Colonic mucosa (tissue), 4 donors: ENCODE measurements at regions not wholly inside any gene's neighbourhood (a gene's known extent, or its start where the extent isn't known, plus 50 kb on each side); places are given as distances from the start of the nearest gene placed in this dataset.

Experiments used
- DNase-seq: peaks from one replicate; pipeline ENCODE4 v3.0.0-alpha.2; 2020
- H3K27ac ChIP-seq: fragments of 200-600 bp; one replicate; pipeline ENCODE4 v1.8.0; 2021
- H3K27me3 ChIP-seq: fragments of 200-600 bp; one replicate; pipeline ENCODE4 v1.8.0; 2021
- H3K36me3 ChIP-seq: fragments of 200-600 bp; one replicate; pipeline ENCODE4 v1.8.0; 2021
- H3K4me1 ChIP-seq: fragments of 200-600 bp; one replicate; pipeline ENCODE4 v1.8.0; 2021; ENCODE audit warnings: mild to moderate bottlenecking
- H3K4me3 ChIP-seq: fragments of 200-600 bp; one replicate; pipeline ENCODE4 v1.8.0; 2021
- H3K9ac ChIP-seq, 2 donors: one replicate each; pipeline ENCODE4 v1.7.0; 2013; ENCODE audit warnings: control low read depth in 2 of 2, low read depth in 2 of 2, low read length in 2 of 2
- H3K9me3 ChIP-seq: fragments of 200-600 bp; one replicate; pipeline ENCODE4 v1.8.0; 2021
- CTCF ChIP-seq: fragments of 200-600 bp; IDR thresholded peaks from one replicate; pipeline ENCODE4 v1.8.0; 2022; ENCODE audit warnings: antibody characterized with exemption, mild to moderate bottlenecking
- intact Hi-C: fragments of 100-400 bp; cut with DNase I; formaldehyde crosslinking; loops from one replicate; pipeline ENCODE4 v1.14.1; 2022
- donor health status: healthy.
- donor health status: DM: no; HTN: no; CAD: no.
- donor health status: DM: no; HTN: no; CAD: no.

- no peaks in the 10 kb centered on the region for H3K4me1 ChIP-seq
- intact Hi-C loops, result no loop called here
- TF ChIP-seq CTCF, result no peak
- H3K9ac ChIP-seq, result no peak overlapping the region
- no peaks in the 10 kb centered on the region for H3K9me3 ChIP-seq
- H3K27ac ChIP-seq, result no peak overlapping the region
- H3K36me3 ChIP-seq, result no peaks in the 10 kb centered on the region
- H3K27me3 ChIP-seq, result no peaks in the 10 kb centered on the region
- H3K4me3 ChIP-seq, result no peak overlapping the region
- no peak for DNase-seq
These were observed 587.5 kb upstream of the IGFBP3 start for GRCh38 chr7:46508583-46508982.

- H3K27me3 ChIP-seq, result no peaks in the 10 kb centered on the region
- no peak overlapping the region for H3K4me3 ChIP-seq
- no peaks in the 10 kb centered on the region for H3K9me3 ChIP-seq
These were observed 586.5 kb upstream of the IGFBP3 start for GRCh38 chr7:46507560-46507959.

GRCh38 chr7:46494441-46494840, 573.4 kb upstream of the IGFBP3 start:
- Histone ChIP-seq H3K27me3 (no peaks in the 10 kb centered on the region), H3K36me3 (no peaks in the 10 kb centered on the region), H3K27ac (no peak overlapping the region), H3K9me3 (peaks cover 4% of the 10 kb centered on the region), H3K9ac (no peak overlapping the region), H3K4me1 (no peaks in the 10 kb centered on the region), H3K4me3 (no peak overlapping the region)
- no peak for TF ChIP-seq CTCF
- DNase-seq, result no peak
- intact Hi-C loops, result no loop called here

More at GRCh38 chr7:46507560-46507959, 586.5 kb upstream of the IGFBP3 start:
- Histone ChIP-seq H3K4me1 (no peaks in the 10 kb centered on the region), H3K27ac (no peak overlapping the region), H3K36me3 (no peaks in the 10 kb centered on the region), H3K9ac (no peak overlapping the region)
- intact Hi-C loops, result no loop called here
- TF ChIP-seq CTCF, result no peak
- DNase-seq, result no peak

GRCh38 chr7:46494028-46494427, 573.0 kb upstream of the IGFBP3 start:
- TF ChIP-seq CTCF, result no peak
- Histone ChIP-seq H3K9ac (no peak overlapping the region), H3K9me3 (peaks cover 4% of the 10 kb centered on the region), H3K27ac (no peak overlapping the region), H3K4me3 (no peak overlapping the region), H3K4me1 (no peaks in the 10 kb centered on the region), H3K36me3 (no peaks in the 10 kb centered on the region), H3K27me3 (no peaks in the 10 kb centered on the region)
- DNase-seq, result no peak
- intact Hi-C loops, result no loop called here

GRCh38 chr7:46493196-46493595, 572.1 kb upstream of the IGFBP3 start:
- Histone ChIP-seq H3K9ac (no peak overlapping the region), H3K4me1 (no peaks in the 10 kb centered on the region), H3K36me3 (no peaks in the 10 kb centered on the region), H3K4me3 (no peak overlapping the region), H3K27me3 (no peaks in the 10 kb centered on the region), H3K27ac (no peak overlapping the region), H3K9me3 (peaks cover 4% of the 10 kb centered on the region)
- no peak for TF ChIP-seq CTCF
- intact Hi-C loops, result no loop called here
- DNase-seq, result no peak

- no peak for DNase-seq
- intact Hi-C loops, result no loop called here
- Histone ChIP-seq H3K4me1 (no peaks in the 10 kb centered on the region), H3K27ac (no peak overlapping the region), H3K4me3 (no peak overlapping the region), H3K9me3 (peaks cover 2% of the 10 kb centered on the region), H3K9ac (no peak overlapping the region), H3K27me3 (no peaks in the 10 kb centered on the region), H3K36me3 (no peaks in the 10 kb centered on the region)
- no peak for TF ChIP-seq CTCF
These were observed 571.4 kb upstream of the IGFBP3 start for GRCh38 chr7:46492466-46492865.
